Left ventricle myocardium inferior (tissue), 1 donor: ENCODE measurements at regions not wholly inside any gene's neighbourhood (a gene's known extent, or its start where the extent isn't known, plus 50 kb on each side); places are given as distances from the start of the nearest gene placed in this dataset.

ENCODE experiments used
- DNase-seq: peaks from one replicate; pipeline ENCODE4 v3.0.0-alpha.2; 2020
- H3K27ac ChIP-seq: fragments of 200-600 bp; replicated peaks from 2 replicates; pipeline ENCODE4 v1.8.0; 2021
- H3K27me3 ChIP-seq: fragments of 200-600 bp; 2 replicates; pipeline ENCODE4 v1.8.0; 2021; ENCODE audit warnings: low read depth
- H3K36me3 ChIP-seq: fragments of 200-600 bp; 2 replicates; pipeline ENCODE4 v1.8.0; 2021
- H3K4me1 ChIP-seq: fragments of 200-600 bp; 2 replicates; pipeline ENCODE4 v1.8.0; 2021
- H3K4me3 ChIP-seq: fragments of 200-600 bp; 2 replicates; pipeline ENCODE4 v1.8.0; 2021; ENCODE audit warnings: mild to moderate bottlenecking, moderate library complexity
- H3K9me3 ChIP-seq: fragments of 200-600 bp; replicated peaks from 2 replicates; pipeline ENCODE4 v1.8.0; 2021
- CTCF ChIP-seq: fragments of 200-600 bp; IDR thresholded peaks from 2 replicates; pipeline ENCODE4 v1.8.0; 2021; ENCODE audit warnings: antibody characterized with exemption, mild to moderate bottlenecking, borderline replicate concordance
- intact Hi-C: fragments of 100-400 bp; cut with micrococcal nuclease; formaldehyde crosslinking; loops from one replicate; pipeline ENCODE4 v1.11.0; 2022
- donor health status: DM: no; HTN: yes; CAD: no; lungs with severe emphysema.

- no peaks in the 10 kb centered on the region for H3K9me3 ChIP-seq
- intact Hi-C loops: no loop called here
- no peak overlapping the region for H3K4me3 ChIP-seq
- no peaks in the 10 kb centered on the region for H3K36me3 ChIP-seq
- peaks cover 15% of the 10 kb centered on the region for H3K4me1 ChIP-seq
- DNase-seq: no peak
- no peaks in the 10 kb centered on the region for H3K27me3 ChIP-seq
- no peak for TF ChIP-seq CTCF
- H3K27ac ChIP-seq: no peak overlapping the region
These were observed 50.8 kb upstream of the ACSL3 start for GRCh38 chr2:222810044-222810443.
